Caco-2 (cell line): ENCODE measurements at regions not wholly inside any gene's neighbourhood (a gene's known extent, or its start where the extent isn't known, plus 50 kb on each side); places are given as distances from the start of the nearest gene placed in this dataset.

Experiments
- BruUV-seq: library from RNA; stranded (reverse); fragments of 400-500 nt; replicated peaks from 2 replicates; lab custom pipeline; 2021; lab: Mats Ljungman, UMichigan
- CTCF ChIA-PET: fragments of 300-600 bp; sonication (Branson Sonifier 250); formaldehyde crosslinking; loops from one replicate; lab custom pipeline; 2022; ENCODE audit warnings: antibody characterized with exemption; lab: Charles Lee
- POLR2A ChIA-PET: fragments of 300-600 bp; sonication (Branson Sonifier 250); formaldehyde crosslinking; loops from one replicate; lab custom pipeline; 2022; ENCODE audit warnings: antibody characterized with exemption; lab: Charles Lee
- DNase-seq, 2 experiments: peaks; one replicate each; pipeline versions ENCODE4 v3.0.0 to v3.0.0-alpha.2; 2020 to 2022
- H3K27me3 ChIP-seq: replicated peaks from 2 replicates; pipeline ENCODE4 v1.6.0; 2011; ENCODE audit warnings: low read length; ENCODE audit not compliant: control insufficient read depth, insufficient read depth
- H3K36me3 ChIP-seq: 2 replicates; pipeline ENCODE4 v1.5.1; 2011; ENCODE audit warnings: low read length; ENCODE audit not compliant: control insufficient read depth, insufficient read depth
- H3K4me1 ChIP-seq: fragments of 250-450 bp; sonication (Bioruptor Pico); 2 replicates; pipeline ENCODE4 v1.5.1; 2020; ENCODE audit warnings: mild to moderate bottlenecking
- H3K4me3 ChIP-seq: 2 replicates; pipeline ENCODE4 v1.5.1; 2011; ENCODE audit warnings: low read depth, mild to moderate bottlenecking, control low read depth, low read length
- H3K9me3 ChIP-seq: fragments of 250-450 bp; sonication (Bioruptor Pico); 2 replicates; pipeline ENCODE4 v1.5.1; 2020; ENCODE audit warnings: mild to moderate bottlenecking, moderate library complexity
- H3K27ac Mint-ChIP-seq: one replicate; pipeline ENCODE4 v1.8.0; 2022; ENCODE audit warnings: mixed read lengths; ENCODE audit not compliant: unreplicated experiment
- H3K27me3 Mint-ChIP-seq: one replicate; pipeline ENCODE4 v1.8.0; 2022; ENCODE audit warnings: mixed read lengths; ENCODE audit not compliant: insufficient read depth, unreplicated experiment
- H3K36me3 Mint-ChIP-seq: one replicate; pipeline ENCODE4 v1.8.0; 2022; ENCODE audit warnings: mild to moderate bottlenecking, mixed read lengths; ENCODE audit not compliant: insufficient read depth, unreplicated experiment
- H3K4me1 Mint-ChIP-seq: one replicate; pipeline ENCODE4 v1.8.0; 2022; ENCODE audit warnings: low read depth, mixed read lengths; ENCODE audit not compliant: unreplicated experiment
- H3K4me3 Mint-ChIP-seq: one replicate; pipeline ENCODE4 v1.8.0; 2022; ENCODE audit warnings: mild to moderate bottlenecking, moderate library complexity, mixed read lengths; ENCODE audit not compliant: unreplicated experiment
- H3K9me3 Mint-ChIP-seq: one replicate; pipeline ENCODE4 v1.8.0; 2022; ENCODE audit warnings: mixed read lengths; ENCODE audit not compliant: unreplicated experiment
- CTCF ChIP-seq, 2 experiments: fragments of 200-600 bp in 1 of 2; IDR thresholded peaks; 1 replicate in 1 of 2; 2 replicates in 1 of 2; pipeline versions ENCODE4 v1.5.1 to v1.8.0; 2011 to 2022; ENCODE audit warnings: antibody characterized with exemption in 1 of 2, control low read depth in 1 of 2, inconsistent platforms in 1 of 2, low read depth in 1 of 2, low read length in 1 of 2, mild to moderate bottlenecking in 1 of 2, moderate library complexity in 1 of 2; ENCODE audit not compliant: insufficient read depth in 1 of 2, severe bottlenecking in 1 of 2, unreplicated experiment in 1 of 2
- intact Hi-C: fragments of 100-400 bp; cut with micrococcal nuclease; formaldehyde crosslinking; loops from one replicate; pipeline ENCODE4 v1.10.0; 2022; ENCODE audit not compliant: unreplicated experiment

- no peaks in the 10 kb centered on the region for H3K36me3 ChIP-seq
- no peak overlapping the region for H3K4me3 ChIP-seq
- no peaks in the 10 kb centered on the region for H3K9me3 ChIP-seq
- no peaks in the 10 kb centered on the region for H3K27me3 Mint-ChIP-seq
- BruUV-seq: no TSS peak
- H3K27ac Mint-ChIP-seq: no peak overlapping the region
- H3K4me1 Mint-ChIP-seq: no peaks in the 10 kb centered on the region
- TF ChIP-seq CTCF (IDR thresholded peaks at IDR 0.05; ENCODE audit: insufficient read depth in 1 of 2, low read depth in 1 of 2, low read length in 1 of 2, severe bottlenecking in 1 of 2, unreplicated experiment in 1 of 2): no peak
- intact Hi-C loops: no loop called here
- no peaks in the 10 kb centered on the region for H3K27me3 ChIP-seq
- no peaks in the 10 kb centered on the region for H3K4me1 ChIP-seq
- ChIA-PET POLR2A (no interaction called here), CTCF (no interaction called here)
- no peaks in the 10 kb centered on the region for H3K9me3 Mint-ChIP-seq
- no peak overlapping the region for H3K4me3 Mint-ChIP-seq
- DNase-seq: no peak
- H3K36me3 Mint-ChIP-seq: no peaks in the 10 kb centered on the region
These were observed 556.3 kb downstream of the NUP35 start for GRCh38 chr2:183680573-183680972.

DNA sequence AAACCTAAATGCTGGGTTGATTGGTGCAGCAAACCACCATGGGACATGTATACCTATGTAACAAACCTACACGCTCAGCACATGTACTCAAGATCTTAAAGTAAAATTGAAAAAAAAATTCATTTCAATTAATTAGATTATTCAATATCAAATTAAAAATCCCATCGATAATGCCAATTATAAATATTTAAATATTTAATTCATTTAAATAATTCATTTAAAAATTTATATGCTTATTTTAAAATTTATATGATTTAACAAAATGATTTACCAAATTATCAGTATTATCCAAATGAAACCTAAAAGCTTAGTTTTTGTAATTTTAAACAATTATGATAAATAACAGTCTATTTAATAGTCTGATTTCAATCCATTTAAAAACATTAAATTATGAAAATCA is 560.4 kb downstream of the NUP35 start:
- no peaks in the 10 kb centered on the region for H3K36me3 Mint-ChIP-seq
- H3K4me3 ChIP-seq: no peak overlapping the region
- H3K27me3 Mint-ChIP-seq: no peaks in the 10 kb centered on the region
- TF ChIP-seq CTCF (IDR thresholded peaks at IDR 0.05; ENCODE audit: insufficient read depth in 1 of 2, low read depth in 1 of 2, low read length in 1 of 2, severe bottlenecking in 1 of 2, unreplicated experiment in 1 of 2): no peak
- no TSS peak for BruUV-seq
- no peak for DNase-seq
- H3K9me3 ChIP-seq: no peaks in the 10 kb centered on the region
- H3K27me3 ChIP-seq: no peaks in the 10 kb centered on the region
- no peak overlapping the region for H3K27ac Mint-ChIP-seq
- H3K4me3 Mint-ChIP-seq: no peak overlapping the region
- intact Hi-C loops: no loop called here
- no peaks in the 10 kb centered on the region for H3K36me3 ChIP-seq
- ChIA-PET POLR2A (no interaction called here), CTCF (no interaction called here)
- H3K4me1 ChIP-seq: no peaks in the 10 kb centered on the region
- H3K9me3 Mint-ChIP-seq: no peaks in the 10 kb centered on the region
- H3K4me1 Mint-ChIP-seq: no peaks in the 10 kb centered on the region

- Mint-ChIP-seq H3K9me3 (no peaks in the 10 kb centered on the region), H3K4me3 (no peak overlapping the region), H3K4me1 (no peaks in the 10 kb centered on the region), H3K36me3 (no peaks in the 10 kb centered on the region), H3K27ac (no peak overlapping the region), H3K27me3 (no peaks in the 10 kb centered on the region)
- ChIA-PET CTCF (no interaction called here), POLR2A (no interaction called here)
- no peak for DNase-seq
- H3K4me1 ChIP-seq: no peaks in the 10 kb centered on the region
- no peaks in the 10 kb centered on the region for H3K9me3 ChIP-seq
- H3K27me3 ChIP-seq: no peaks in the 10 kb centered on the region
- intact Hi-C loops: no loop called here
- TF ChIP-seq CTCF (IDR thresholded peaks at IDR 0.05; ENCODE audit: insufficient read depth in 1 of 2, low read depth in 1 of 2, low read length in 1 of 2, severe bottlenecking in 1 of 2, unreplicated experiment in 1 of 2): no peak
- H3K36me3 ChIP-seq: no peaks in the 10 kb centered on the region
- H3K4me3 ChIP-seq: no peak overlapping the region
- no TSS peak for BruUV-seq
These were observed 571.8 kb downstream of the NUP35 start for GRCh38 chr2:183696028-183696427.
